IPS-NIHi7 (cell line): ENCODE measurements at regions not wholly inside any gene's neighbourhood (a gene's known extent, or its start where the extent isn't known, plus 50 kb on each side); places are given as distances from the start of the nearest gene placed in this dataset.
"Not testable (repeated sequence)": the region's sequence is repeated elsewhere in the genome, so short reads cannot be mapped to it uniquely, and the experiment has no call there.

ENCODE experiments used
- DNase-seq: peaks from one replicate; pipeline ENCODE4 v3.0.0; 2012; ENCODE audit warnings: mixed read lengths; ENCODE audit errors: extremely low spot score

DNA sequence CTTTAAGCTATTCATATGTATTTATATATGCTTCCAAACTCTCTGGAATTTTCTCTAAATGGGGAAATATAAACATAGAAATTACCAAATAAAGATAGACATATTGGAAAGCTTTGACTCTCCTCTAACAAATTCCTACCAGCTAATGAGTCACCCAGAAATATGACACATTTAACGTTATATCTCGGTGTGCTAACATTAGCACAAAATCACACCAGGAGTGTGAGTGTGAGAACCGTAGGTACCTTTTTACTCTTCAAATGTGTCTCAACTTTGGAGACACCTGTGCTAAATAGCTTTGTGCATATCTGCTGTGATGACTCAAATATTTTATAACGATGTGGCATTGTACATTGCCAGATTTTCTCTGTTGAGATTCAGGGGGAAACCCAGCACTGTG, 714.4 kb downstream of the METTL15 start:
- DNase-seq = no peak

DNA sequence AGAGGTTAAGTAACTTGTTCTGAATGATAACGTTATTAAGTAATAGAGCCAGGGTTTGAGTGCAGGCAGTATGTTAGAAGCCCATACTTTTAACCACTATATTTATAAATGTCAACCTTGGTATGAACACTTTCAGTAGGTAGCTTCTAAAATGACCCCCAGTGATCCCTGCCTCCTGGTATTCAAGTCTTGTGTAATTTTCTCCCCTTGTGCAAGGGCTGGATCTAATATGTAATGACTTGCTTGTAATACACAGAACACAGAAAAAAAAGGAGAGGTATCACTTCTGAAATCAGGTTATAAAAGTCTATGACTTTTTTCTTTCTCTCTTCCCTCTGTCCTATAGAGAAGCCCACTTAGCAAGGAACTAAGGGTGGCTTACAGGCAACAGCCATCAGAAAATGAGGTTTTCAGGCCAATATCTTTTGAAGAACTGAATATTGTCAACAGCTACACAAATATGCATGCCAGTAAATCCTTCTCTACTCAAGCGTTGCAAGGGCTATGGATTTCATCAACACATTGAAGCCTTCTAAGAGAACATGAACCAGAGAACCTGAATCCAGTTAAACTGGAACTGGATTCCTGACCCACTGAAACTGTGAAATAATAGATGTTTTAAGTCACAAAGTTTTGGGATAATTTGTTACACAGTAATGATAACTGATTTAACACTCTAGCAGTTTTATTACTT, 712.3 kb downstream of the METTL15 start:
- no peak for DNase-seq

DNA sequence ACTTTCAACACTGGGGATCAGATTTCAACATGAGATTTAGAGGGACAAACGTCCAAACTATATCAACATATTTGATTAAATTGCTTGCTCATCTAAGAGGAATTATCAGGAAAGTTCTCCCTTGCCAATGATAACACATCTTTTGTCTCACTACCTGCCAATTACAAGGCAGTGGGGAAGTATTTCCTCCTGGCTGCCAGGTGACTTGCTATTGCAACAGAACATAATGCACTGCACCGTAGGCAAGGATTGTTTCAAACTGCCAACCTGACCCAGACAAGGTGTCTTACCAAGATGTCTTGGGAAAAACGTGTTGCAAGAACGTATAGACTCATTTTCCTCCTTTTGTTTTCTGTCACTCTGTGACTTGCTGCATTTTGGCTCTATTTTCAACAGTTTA, 711.6 kb downstream of the METTL15 start:
- no peak for DNase-seq

DNA sequence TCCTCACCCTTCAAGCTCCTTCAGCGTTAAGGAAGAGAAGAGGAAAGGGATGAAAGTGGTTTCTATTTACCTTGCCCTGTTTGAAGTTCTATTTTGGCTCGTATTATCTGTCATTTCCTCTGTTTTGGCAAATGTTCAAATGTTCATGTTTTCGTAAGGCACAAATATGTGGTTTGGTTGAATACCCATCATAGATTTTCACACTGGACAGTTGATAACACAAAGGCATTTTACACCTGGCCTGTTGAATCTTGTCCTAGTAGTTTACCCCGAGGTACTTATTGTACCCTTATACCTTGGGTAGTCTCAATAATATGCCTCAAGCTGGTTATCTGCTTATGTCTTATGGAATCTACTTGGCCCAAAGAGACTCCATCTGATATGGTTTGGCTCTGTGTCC, 706.9 kb downstream of the METTL15 start:
- no peak for DNase-seq

DNA sequence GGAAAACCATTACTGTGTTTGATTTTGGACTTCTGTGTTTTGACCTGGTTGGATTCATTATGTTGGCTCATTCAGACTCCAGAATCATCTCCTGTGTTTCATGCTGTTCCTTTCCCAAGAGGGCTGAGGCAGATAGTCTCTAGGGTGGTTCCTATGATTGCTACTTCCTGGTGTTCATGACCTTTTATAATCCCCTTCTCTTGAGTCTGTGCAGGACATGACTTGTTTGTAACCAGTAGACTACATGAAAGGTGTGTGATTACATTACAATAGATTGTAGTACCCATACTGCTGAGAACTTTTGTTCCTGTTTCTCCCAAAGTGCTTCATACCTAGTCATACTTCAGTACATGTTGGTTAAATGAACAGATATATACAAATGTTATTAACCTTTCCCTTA, 700.6 kb downstream of the METTL15 start:
- DNase-seq = no peak

DNA sequence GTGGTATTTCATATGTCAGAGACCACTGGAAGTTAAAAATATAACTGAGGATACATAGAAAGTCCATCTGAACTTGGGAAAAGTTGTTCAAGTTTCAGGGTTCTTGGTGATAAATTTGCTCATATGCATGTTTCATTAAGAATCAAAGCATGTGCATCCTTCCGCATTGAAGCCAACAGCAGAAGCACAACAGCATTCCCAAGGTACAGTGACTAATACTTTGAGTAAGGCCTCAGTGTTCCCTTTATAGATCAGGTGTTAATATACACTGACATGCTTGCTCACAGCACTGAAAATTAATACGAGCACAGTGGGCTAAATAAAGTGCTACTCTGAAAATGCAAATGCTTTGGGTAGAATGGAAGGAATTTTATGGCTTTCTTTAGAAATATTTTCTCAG, 691.1 kb downstream of the METTL15 start:
- DNase-seq = no peak

DNA sequence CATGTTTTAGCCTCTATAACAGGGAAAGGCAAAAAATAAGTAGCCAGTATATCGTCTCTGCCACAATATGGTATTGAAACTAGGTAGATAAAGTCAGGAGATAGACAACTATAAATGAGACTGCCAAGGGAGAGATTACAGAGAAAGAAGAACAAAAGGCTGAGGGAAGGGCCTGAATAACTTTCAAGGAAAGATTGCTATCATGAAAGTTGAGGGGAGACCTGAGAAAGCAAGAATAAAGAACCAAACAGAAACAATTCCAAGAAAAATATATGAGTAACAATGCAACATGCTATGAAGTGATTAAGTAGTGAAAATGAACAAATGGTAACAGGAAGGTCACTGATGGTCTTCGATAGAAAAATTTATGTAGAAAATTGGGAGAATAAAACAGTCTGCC, 690.1 kb downstream of the METTL15 start:
- DNase-seq = no peak

DNA sequence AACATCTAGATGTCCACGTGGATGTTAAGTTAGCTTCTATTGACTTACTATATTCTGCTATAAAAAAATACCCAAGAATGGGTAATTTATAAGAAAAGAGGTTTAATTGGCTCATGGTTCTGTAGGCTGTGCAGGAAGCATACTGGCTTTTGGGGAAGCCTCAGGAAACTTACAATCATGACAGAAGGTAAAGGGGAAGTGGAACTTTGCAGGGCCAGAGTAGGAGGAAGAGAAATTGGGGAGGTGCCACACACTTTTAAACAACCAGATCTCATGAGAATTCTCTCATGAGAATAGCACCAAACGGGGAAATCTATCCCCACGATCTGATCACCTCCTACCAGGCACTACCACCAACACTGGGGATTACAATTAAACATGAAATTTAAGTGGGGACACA, 689.3 kb downstream of the METTL15 start:
- DNase-seq = no peak

DNA sequence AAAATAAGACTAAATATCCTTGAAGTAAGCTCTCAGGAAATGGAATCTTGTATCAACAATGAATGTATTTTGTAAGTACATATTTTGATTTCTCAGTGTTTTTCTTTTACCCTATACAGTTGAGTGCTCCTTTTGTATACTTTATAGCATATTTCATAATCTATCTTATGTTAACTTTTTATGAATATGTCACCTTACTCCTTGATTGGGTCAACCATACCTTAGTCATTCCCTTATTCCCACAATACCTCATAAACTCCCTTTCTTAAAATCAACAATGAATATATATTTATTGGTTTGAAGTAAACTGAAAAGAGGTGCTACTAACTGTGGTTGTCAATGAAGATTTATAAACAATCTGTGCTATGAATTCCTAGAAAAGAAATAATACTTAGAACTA, 686.2 kb downstream of the METTL15 start:
- no peak for DNase-seq

DNA sequence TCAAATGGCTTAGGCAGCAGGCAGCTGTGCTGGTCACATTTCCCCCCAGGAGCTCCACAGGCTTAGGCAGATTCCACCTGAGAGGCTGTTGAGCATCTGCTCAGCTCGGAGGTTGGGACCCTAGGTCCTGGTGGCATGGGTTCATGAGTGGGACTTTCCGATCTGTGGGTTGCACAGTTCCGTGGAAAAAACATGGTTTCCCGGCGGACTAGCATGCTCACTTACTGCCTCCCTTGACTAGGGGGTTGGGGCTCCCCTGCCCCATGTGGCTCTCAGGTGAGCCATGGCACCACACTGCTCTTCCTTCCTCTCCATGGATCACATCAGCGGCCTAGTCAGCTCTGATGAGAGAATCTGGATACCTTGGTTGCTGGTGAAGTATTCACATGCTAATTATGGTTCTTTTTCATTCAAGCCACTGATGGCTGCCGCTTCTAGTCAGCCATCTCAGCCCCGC, 685.1 kb downstream of the METTL15 start:
- DNase-seq = peak; percentile 46

DNA sequence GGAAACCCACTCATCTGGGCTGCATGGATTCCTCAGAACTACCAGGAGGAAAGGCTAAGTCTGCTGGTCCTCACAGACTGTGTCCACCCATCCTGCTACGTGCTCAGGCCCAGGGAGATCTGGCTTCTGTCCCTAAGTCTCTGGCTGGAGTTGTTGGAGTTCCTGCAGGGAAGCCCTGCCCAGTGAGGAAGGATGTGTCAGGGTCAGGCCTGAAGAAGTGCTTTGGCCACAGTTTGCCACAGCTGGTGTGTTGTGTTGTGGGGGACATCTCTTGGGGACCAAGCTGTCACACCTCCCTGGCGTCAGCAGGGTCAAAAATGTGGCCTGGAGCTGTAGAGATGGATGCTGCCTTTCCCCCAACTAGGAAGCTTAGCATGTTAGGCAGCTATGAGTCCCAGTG, 684.7 kb downstream of the METTL15 start:
- no peak for DNase-seq

DNA sequence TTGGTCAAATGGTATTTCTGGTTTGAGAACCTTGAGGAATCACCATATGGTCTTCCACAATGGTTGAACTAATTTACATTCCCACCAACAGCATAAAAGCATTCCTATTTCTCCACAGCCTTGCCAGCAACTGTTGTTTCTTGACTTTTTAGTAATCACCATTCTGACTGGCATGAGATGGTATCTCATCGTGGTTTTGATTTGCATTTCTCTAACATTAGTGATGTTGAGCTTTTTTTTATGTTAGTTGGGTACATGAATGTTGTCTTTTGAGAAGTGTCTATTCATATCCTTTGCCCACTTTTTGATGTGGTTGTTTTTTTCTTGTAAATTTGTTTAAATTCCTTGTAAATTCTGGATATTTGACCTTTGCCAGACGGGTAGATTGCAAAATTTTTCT, 679.7 kb downstream of the METTL15 start:
- DNase-seq = not testable (repeated sequence)

DNA sequence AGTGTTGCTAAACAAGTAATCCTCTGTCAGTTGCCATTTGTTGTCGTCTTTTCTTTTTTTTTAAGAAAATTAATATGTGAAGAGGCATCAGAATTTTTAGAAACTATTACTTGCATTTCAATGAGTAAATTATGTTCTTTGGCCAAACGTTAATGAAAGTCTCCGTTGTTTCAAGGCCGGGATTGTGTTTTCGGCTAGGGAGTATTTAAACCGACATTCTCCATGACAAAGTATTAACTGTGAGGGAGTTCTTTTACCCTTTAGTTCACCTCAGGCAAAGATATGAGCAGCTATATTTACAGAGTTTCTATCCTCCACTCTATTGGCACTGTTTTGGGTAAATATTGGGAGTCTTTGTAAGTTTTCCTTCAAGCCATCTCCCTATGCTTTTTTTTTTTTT, 668.9 kb downstream of the METTL15 start:
- DNase-seq = no peak

DNA sequence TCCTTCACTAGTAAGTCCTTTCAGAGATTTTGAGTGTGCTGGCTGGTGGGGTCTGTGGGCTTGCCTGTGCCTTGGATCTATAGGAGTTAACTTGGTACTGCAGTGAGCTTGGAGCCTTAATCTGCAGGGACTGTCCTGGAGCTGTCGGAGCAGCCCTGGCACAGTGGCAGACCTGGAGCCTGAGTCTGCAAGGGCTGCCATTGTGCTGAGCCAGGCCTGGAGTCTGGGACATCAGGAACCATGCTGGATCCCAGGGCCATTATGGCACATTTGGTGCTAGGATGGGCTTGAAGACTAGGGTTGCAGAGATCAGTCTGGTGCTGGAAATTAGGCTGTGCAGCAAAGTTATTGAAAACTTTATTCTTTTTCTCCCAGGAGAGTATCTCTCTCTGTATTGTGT, 665.4 kb downstream of the METTL15 start:
- no peak for DNase-seq

DNA sequence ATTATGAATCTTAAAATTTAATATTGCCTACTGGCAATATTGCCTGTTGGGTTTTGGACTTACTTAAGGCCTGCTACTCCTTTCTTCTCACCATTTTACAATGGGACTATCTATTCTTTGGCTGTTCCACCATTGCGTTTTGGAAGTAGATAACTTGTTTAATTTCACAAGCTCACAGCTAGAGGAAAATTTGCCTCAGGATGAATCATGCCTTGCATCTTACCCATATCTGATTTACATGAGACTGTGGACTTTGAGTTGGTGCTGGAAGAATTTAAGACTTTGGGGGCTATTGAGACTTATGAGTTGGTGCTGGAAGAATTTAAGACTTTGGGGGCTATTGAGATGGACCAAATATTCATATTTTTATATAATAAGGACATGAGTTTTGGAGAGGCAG, 662.6 kb downstream of the METTL15 start:
- no peak for DNase-seq

DNA sequence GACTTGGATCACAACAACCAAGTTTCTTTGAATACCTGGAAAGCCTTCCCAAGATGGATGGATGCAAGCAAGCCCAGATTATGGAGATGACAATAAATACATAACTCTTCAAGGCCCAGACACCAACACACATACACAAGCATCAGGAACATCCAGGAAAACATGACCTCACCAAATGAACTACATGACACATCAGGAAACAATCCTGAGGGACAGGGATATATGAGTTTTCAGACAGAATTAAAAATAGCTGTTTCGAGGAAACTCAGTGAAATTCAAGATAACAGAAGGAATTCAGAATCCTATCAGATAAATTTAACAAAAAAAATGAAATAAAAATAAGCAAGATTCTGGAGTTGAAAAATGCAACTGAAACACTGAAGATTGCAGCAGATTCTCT, 659.4 kb downstream of the METTL15 start:
- no peak for DNase-seq

DNA sequence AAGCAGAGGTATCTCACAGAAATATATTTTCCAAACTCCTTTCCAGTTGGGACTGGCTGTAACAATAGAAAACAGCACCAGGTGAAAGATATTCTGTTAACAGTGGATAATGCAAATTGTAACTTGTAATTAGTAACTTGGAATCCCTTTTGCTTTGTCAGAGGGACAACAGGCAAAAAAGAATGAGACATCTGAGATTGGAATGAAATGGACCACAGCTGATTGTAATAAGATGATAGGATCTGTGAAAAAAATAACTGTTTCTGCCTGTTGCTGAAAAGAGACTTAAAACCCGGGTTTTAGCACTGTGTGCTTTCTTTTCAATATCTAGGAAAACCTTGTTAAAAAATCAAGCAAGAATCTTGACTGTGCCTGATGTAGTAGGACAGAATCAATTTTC, 655.7 kb downstream of the METTL15 start:
- DNase-seq = no peak

DNA sequence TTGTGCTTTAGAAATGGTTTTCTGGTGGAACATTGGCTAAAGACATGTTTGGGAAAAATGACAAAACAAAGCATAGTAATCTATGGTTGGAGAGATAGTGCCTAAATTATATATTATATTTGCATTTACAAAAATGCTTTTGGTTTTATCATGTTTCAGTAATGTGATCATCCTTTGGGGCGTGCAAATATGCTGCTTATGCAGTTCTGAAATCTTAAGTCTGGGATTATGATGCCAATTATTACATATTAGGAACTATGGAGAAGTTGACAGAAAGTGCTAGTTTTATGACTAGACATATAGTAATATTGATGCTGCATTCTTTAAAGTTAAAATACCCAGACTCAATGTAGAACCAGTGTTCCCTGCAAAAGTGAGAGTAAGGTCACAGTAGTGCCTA, 655.0 kb downstream of the METTL15 start:
- no peak for DNase-seq

DNA sequence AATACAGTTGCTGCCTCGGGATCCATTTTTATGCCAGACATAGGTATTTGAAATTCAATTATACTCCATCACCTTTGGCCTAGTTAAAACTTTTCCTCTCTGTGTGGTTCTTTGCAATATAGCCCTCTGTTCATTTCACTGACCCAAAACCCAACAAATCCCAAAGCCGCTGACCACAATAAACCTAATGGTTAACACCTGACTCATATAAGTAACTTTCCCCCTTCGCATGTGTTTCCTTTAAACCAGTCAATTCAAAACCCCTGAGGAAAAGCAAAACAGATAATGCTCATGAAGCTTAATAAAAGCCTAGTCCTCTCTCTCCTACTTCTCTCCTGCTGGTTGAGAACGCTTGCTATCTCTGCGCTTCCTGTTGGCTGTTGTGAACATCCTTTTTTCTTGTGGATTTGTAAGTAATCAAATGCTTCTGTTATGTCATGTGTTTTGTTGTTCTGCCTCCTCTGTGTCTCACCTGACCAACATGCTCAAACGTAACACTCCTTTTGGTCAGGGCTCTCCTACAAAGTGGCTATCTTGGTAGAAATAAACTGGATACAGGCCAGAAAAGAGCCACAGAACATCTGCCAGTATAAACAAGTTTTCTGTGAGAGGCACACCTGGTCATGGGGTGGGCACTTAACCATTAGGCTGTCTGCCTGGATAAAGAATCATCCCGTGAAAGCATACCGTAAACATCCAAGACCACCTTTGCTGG, 652.6 kb downstream of the METTL15 start:
- no peak for DNase-seq

DNA sequence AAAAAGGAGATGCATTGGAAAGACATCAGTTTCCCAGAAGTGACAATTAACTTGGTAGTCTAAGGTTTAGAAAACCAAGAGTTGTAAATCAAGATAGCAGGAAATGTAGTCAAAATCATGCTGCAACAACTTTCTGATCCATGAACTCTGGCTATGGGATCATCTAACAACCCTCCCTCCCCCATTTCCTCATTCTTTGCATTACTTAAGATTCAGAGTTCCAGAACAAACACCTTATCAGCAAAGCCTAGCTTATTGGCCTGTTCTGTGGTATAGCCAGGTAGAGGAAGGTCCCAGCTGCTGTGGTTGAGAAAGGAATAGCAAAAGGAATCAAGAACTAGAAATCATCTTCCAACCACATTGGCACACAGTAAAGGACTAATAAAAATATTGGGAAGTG, 651.1 kb downstream of the METTL15 start:
- DNase-seq = peak; percentile 26

DNA sequence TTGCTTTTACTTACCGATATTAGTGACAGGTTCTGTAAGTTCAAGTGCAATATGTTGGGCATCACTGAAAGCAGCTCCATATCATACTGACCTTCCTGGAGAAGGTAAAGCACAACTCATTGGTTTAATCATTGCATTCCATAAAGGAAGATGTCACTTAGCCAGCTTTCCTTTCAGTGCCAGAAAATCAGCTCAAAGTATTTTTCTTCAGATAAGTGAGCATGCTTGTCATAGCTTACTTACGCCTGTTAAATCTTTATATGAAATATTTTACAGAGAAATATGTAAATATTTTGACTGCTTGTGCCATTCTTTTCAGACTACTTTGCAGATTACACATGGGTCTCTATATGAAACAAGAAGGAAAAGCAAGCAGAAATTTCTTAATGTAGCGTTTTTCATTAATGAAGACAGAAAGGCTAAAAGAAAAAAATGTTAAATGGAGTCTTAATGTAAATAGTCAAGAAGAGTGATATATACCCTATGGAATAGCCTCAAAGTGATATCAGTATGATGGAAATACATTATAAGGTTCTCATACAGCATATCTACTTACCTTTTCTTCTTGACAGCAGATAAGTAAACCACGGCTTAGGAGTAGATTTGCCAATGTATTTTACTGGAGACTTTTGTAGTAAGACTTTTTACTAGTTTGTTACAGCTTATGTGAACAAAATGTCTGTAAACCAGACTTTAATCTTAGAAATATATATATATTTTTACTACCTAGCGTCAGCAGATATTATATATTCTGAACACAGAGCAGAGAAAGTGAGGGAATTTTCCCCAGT, 649.7 kb downstream of the METTL15 start:
- no peak for DNase-seq

DNA sequence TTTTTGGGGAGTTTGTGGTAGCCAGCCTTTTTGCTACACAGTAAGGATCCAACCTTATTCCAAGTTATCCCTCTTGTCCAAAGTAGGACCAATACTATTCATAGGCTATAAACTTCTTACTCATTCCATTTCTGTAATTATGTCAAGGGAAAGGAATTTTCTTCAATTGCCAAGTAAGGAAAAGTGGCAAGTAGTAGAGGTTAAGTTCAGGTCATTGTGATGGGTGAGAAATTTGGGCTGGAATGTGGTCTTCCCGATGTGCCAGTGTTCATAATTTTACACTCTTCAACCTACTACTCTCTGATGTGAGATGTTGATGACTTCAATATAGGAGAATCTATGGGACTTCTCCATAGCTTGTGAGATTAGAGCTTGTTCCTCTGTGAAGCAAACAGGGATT, 648.8 kb downstream of the METTL15 start:
- DNase-seq = no peak

DNA sequence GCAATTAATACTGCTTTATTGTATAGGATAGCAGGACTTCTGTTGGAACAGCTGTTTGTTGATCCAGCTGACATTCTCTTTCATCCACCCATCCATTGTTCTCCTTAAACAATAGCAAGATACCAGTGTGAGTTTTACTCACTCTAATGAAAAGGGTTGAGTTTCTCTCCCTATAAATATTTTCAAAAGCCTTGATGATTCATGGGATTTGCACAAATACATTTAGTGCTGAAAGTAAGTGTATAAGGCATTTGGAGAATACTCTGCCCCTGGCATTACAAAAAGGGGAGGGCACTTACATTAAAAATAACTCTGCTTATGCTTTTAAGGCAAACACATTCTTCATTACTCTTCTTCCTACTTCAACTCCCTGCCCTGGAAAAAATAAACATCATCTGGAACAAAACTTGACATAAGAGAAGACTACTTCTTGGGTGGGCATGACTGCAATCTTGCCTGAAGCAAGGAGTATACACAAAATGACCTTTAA, 634.9 kb downstream of the METTL15 start:
- no peak for DNase-seq
